ENCODE measurements at regions not wholly inside any gene's neighbourhood (a gene's known extent, or its start where the extent isn't known, plus 50 kb on each side); places are given as distances from the start of the nearest gene placed in this dataset.
"Not testable (repeated sequence)": the region's sequence is repeated elsewhere in the genome, so short reads cannot be mapped to it uniquely, and the experiment has no call there.

- no peak for DNase-seq
Observed at GRCh38 chr3:127457094-127457475, 133.4 kb downstream of the TPRA1 start.

GRCh38 chr3:127456471-127457093, 134.0 kb downstream of the TPRA1 start:
- no peak for DNase-seq

DNA sequence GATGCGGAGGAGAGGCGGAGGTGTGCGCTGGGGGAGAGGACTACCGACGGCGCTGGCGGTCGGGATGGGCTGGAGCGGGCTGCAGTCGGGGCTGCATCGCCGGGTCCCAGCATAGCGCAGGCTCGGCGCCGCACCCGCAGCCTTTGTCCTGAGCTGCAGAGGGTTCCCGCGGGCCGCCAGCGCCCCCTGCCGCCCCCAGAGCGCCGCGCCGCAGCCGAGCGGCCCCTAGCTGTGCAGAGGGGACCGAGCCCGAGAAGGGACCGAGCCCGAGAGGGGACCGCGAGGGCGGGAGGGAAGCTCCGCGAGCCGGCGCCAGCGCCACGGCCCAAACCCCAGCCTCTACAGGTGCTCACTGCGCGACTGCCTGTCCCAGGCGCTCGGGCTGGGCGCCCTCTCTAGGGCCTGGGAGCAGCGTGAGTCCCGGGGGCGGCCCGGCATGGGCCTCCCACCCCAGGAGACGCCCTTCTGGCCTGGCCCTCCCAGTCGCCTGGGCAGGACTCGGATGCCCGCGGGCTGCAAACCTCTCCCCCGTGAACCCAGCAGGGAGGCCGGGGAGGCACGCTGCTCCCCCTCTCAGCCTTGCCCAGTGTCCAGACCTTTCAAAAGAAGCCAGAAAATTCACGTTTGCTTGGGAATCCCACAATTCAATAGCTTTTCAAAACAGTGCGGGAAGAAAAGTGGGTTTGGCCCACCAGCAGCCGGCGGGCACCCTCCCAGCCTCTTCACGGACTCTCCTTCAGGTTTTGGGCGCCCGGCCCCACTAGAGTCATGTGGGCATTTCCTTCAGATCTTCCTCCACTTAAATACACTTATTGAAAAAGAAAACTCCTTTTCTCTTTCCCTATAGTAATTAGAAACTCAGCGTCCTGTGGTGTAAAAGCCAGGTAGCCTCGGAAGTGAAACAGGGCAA, 134.7 kb downstream of the TPRA1 start:
- peak; percentile 38 to 52 for DNase-seq

GRCh38 chr3:127454968-127455367, 135.6 kb downstream of the TPRA1 start:
- no peak for DNase-seq

GRCh38 chr3:127454051-127454450, 136.5 kb downstream of the TPRA1 start:
- DNase-seq = no peak

GRCh38 chr3:127452321-127452821, 138.2 kb downstream of the TPRA1 start:
- no peak for DNase-seq

DNA sequence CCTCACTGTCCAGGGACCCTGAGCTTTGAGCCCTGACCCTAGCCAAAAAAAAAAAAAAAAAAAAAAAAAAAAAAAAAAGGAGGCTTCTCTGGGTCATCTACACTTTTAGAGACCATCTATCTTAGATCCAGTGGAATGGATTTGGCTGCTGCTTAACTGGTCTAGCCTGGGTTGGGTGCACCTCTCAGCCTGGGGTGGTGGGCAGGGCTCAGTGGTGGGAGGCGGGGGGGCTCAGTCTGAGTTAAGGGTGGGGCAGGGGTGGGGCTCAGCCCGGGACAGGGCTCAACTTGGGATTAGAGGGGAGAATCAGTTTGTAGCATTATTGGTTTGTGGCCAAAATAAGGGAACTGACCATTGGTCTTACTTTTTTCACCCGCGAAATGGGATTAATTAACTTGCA, 139.2 kb downstream of the TPRA1 start:
- DNase-seq = no peak

DNA sequence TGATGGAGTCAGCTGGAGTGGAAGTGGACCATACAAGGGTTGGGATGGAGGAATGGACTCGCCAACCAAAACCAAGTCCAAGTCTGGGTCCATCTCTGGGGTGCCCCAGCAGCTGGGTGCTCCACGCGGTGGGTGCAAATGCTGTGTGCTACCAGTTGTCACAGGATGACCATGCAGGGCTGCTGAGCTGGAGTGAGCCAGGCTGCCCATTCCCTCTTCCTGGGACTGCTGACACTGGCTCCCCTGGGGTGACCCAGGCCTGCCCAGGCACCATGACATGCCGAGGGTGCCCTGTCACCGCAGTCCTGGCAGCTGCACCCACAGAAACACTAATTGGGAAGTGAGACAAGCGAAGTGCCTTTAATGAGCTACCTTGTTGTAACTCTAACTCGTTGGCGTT, 140.2 kb downstream of the TPRA1 start:
- DNase-seq = no peak

DNA sequence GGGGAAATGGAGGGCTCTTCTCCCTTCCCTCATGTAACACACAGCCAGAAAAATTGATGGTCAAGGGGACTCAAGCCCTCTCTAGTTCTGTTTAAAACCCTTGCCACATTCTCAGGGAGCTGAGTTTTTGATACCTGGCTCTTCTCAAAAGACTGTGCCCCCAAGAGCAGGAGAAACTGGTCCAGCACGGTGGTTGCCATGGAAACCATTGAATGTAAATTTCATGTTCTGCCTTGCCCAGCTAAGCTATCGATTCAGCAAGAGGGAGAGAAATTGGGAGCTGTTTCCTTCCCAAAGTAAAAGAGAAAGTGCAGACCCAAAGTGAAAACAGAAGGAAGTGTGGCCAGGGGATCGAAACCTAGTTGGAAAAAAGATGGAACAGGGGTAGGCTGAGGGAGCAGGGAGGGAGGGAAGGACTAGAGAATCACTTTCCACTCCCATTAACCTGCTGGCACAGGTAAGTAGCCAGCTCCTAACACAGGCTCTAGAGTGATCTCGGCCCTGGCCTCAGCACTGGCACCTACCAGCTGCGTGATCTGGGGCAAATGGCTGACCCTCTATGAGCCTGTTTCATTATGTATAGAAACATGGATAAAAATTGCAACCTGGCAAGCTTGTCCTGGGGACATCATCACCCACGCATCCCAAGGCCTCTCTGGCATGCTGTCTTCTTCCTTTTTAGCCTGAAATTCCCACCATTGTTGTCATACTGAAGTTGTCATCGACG, 140.9 kb downstream of the TPRA1 start:
- DNase-seq = no peak

DNA sequence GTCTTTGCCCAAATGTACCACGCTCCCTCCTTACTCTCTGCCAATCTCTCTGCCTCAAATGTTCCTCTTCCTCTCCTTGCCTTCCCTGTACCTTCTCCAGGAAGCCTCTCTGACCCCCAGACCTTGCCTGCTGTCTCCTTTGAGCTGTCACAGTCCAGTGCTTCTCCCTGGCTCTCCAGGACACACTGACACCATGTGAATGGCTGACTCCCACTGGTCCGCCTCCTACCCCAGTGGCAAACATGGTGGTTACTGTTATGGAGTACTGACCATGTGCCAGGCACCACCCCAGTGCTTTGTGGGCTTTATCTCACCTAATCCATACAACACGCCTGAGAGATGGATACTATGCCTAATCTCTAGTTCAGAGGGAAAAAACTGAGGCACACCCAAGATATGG, 141.9 kb downstream of the TPRA1 start:
- no peak for DNase-seq

DNA sequence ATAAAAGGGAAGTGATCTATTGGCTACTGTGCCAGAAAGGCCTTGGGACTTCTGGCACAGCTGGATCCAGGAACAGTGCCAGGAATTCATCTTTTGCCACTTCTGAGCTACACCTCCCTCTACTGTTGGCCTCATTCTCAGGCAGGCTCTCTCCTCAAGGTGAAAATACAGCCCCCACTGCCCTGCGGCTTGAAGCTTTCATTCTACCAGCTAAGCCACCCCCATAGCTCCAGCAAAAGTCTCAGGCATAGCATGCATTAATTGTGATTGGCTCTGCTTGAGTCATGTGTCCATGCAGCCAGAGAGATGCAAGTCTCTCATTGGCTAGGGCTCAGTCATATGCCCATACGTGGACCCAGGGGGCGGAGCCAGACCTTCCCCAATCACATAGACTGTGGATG, 142.4 kb downstream of the TPRA1 start:
- DNase-seq = no peak

- no peak for DNase-seq
Observed at GRCh38 chr3:127446756-127447155, 143.8 kb downstream of the TPRA1 start.

DNA sequence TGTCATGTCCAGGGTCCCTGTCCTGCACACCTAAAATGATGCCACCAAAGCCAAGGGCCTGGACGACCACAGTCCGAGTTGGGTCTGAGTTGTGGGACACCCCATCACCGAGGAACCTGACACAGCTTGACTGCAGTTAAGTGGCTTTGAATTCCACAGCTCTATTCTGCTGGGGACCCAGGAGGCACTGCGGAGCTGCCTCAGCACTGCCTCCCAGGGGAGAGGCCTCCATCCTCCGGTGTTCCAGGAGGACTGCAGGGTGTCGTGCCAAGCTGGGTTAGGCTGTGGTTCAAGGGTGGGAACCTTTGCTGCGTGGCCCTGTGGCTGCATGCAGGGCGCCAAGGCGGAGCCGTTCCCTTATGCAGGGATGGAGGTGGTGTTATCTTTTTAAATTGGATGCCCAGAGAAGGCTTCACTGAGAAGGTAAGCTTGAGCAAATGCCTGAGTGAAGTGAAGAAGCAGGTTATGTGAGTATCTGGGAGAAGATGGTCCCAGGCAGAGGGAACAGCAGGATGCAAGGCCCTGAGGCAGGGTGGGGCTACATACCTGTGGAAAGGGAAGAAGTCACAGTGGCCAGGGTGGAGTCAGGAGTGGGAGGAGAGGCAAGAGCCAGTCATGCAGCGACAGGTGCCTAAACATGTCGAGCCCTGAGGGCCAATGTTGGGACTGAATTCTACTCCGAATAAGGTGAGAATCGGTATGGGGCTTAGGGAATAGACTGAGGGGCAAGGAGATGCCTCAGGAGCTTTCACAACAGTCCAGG, 144.8 kb downstream of the TPRA1 start:
- DNase-seq = no peak

DNA sequence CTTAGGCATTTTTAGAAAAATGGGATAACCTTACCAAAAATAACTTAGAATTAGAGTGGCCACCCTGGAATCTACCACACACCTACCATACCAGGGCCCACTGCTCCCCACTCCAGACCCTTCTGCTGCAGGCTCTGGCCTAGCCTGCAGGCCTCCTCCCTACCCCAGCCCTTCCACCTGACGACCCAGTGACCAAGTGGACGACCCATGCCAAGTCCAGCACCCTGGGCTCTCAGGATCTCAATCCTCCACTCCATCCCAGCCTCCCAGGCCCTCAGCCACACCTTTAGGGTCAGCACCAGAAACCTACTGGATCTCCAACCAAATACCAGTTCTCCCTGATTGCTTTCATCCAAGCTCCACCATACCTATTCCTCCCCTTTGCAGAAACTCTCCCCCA, 145.8 kb downstream of the TPRA1 start:
- no peak for DNase-seq

- no peak for DNase-seq
Observed at GRCh38 chr3:127443581-127444375, 146.8 kb downstream of the TPRA1 start.

GRCh38 chr3:127442506-127442905, 148.0 kb downstream of the TPRA1 start:
- no peak for DNase-seq

DNA sequence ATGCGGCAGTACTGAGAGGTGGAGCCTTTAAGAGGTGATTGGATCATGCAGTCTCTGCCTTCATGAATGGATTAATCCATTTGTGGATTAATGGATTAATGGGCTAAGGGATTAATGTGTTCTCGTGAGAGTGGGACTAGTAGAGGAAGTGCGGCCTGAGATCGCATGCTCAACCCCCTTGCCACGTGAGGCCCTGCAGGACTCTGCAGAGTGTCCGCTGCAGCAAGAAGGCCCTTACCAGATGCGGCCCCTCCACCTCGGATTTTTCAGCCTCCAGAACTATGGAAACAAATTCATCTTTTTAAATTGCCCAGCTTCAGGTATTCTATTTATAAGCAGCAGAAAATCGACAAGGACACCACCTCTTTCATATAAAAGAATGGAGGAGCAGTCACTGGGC, 148.8 kb downstream of the TPRA1 start:
- no peak for DNase-seq

GRCh38 chr3:127440384-127440783, 150.1 kb downstream of the TPRA1 start:
- no peak for DNase-seq

DNA sequence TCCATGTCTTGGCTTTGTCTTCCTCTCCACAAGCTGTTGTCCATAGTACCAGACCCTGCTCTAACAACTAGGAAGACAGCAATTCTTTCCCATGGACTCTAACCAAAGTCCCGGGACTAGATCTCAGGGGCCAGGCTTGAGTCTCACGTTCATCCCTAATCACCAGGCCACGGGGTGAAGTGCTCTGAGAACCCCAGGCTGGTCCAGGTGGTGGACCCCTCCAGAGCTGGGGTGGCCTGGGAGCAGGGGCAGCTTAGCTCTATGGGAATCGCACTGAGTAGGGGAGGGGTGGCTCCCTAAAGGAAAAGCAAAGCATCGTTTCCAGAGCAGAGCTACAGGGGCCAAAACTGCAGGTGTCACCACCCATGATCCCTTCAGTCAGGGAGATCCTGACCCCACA, 150.9 kb downstream of the TPRA1 start:
- DNase-seq = no peak

GRCh38 chr3:127438951-127439350, 151.1 kb upstream of the PRR20G start:
- no peak for DNase-seq

DNA sequence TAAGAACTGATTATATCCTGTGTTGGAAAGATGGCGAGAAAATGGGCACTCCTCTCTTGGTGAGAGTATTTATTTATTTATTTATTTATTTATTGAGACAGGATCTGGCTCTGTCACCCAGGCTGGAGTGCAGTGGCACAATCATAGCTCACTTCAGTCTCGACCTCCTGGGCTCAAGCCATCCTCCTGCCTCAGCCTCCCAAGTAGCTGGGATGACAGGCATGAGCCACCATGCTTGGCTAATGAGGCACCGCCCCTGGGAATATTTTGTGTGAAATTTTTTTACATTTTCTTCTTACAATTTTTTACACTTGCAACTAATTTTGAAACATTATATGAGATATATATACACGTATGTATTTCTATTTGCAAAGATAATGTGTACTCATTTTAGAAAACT, 150.5 kb upstream of the PRR20G start:
- DNase-seq = no peak

- not testable (repeated sequence) for DNase-seq
Observed at GRCh38 chr3:127435299-127435698, 147.5 kb upstream of the PRR20G start.
